Liver (tissue), 8 donors: ENCODE measurements at regions not wholly inside any gene's neighbourhood (a gene's known extent, or its start where the extent isn't known, plus 50 kb on each side); places are given as distances from the start of the nearest gene placed in this dataset.

ENCODE experiments used
- DNase-seq: peaks from one replicate; pipeline ENCODE4 v3.0.0-alpha.2; 2017; ENCODE audit warnings: low spot score
- H3K27ac ChIP-seq, 2 donors: one replicate each; pipeline ENCODE4 v1.7.0; 2013; ENCODE audit warnings: inconsistent platforms in 2 of 2, low read length in 2 of 2, control low read depth in 1 of 2, low read depth in 1 of 2, mild to moderate bottlenecking in 1 of 2
- H3K27me3 ChIP-seq, 4 donors: one replicate each; pipeline versions ENCODE4 v1.6.1 to v1.7.0; 2013; ENCODE audit warnings: low read length in 3 of 4, inconsistent platforms in 1 of 4, mild to moderate bottlenecking in 1 of 4, moderate library complexity in 1 of 4; ENCODE audit not compliant: control insufficient read depth in 4 of 4, insufficient read depth in 4 of 4
- H3K36me3 ChIP-seq, 4 donors: one replicate each; pipeline versions ENCODE4 v1.6.1 to v1.7.0; 2013; ENCODE audit warnings: low read length in 3 of 4, mild to moderate bottlenecking in 3 of 4, low read depth in 1 of 4, moderate library complexity in 1 of 4; ENCODE audit not compliant: control insufficient read depth in 4 of 4, insufficient read depth in 3 of 4
- H3K4me1 ChIP-seq, 4 donors: one replicate each; pipeline versions ENCODE4 v1.6.1 to v1.7.0; 2013; ENCODE audit warnings: low read length in 3 of 4, mild to moderate bottlenecking in 3 of 4, moderate library complexity in 1 of 4; ENCODE audit not compliant: control insufficient read depth in 4 of 4, insufficient read depth in 4 of 4
- H3K4me3 ChIP-seq, 3 donors: one replicate each; pipeline versions ENCODE4 v1.6.1 to v1.7.0; 2013; ENCODE audit warnings: low read length in 3 of 3, control low read depth in 1 of 3, low read depth in 1 of 3, mild to moderate bottlenecking in 1 of 3
- H3K9ac ChIP-seq, 2 donors: one replicate each; pipeline ENCODE4 v1.7.0; 2013; ENCODE audit warnings: low read length in 2 of 2, mild to moderate bottlenecking in 2 of 2, moderate library complexity in 2 of 2, control low read depth in 1 of 2, low read depth in 1 of 2
- H3K9me3 ChIP-seq, 4 donors: one replicate each; pipeline versions ENCODE4 v1.6.1 to v1.7.0; 2013; ENCODE audit warnings: low read length in 3 of 4; ENCODE audit not compliant: control insufficient read depth in 4 of 4
- EGR1 ChIP-seq, 2 donors: IDR thresholded peaks; 2 replicates each; pipeline ENCODE4 v1.6.1; 2016 to 2018; ENCODE audit warnings: antibody characterized with exemption in 2 of 2, low read depth in 2 of 2
- FOXA1 ChIP-seq: IDR thresholded peaks from 2 replicates; pipeline ENCODE4 v1.6.1; 2016; ENCODE audit warnings: antibody characterized with exemption
- FOXA2 ChIP-seq: IDR thresholded peaks from 2 replicates; pipeline ENCODE4 v1.6.1; 2016; ENCODE audit warnings: antibody characterized with exemption
- GABPA ChIP-seq, 2 donors: IDR thresholded peaks in 1 of 2; conservative IDR thresholded peaks in 1 of 2; 2 replicates each; pipeline ENCODE4 v1.6.1; 2016; ENCODE audit warnings: antibody characterized with exemption in 2 of 2, mild to moderate bottlenecking in 1 of 2, moderate library complexity in 1 of 2
- HNF4A ChIP-seq, 2 donors: conservative IDR thresholded peaks; 2 replicates each; pipeline ENCODE4 v1.6.1; 2016; ENCODE audit warnings: antibody characterized with exemption in 2 of 2, mild to moderate bottlenecking in 2 of 2
- HNF4G ChIP-seq: IDR thresholded peaks from 2 replicates; pipeline ENCODE4 v1.6.1; 2016; ENCODE audit warnings: antibody characterized with exemption
- JUND ChIP-seq, 2 donors: IDR thresholded peaks; 2 replicates each; pipeline ENCODE4 v1.6.1; 2016; ENCODE audit warnings: antibody characterized with exemption in 2 of 2
- RAD21 ChIP-seq, 2 donors: IDR thresholded peaks; 2 replicates each; pipeline ENCODE4 v1.6.1; 2016; ENCODE audit warnings: antibody characterized with exemption in 2 of 2, mild to moderate bottlenecking in 2 of 2
- RXRA ChIP-seq, 2 donors: IDR thresholded peaks; 2 replicates each; pipeline ENCODE4 v1.6.1; 2017 to 2018; ENCODE audit warnings: antibody characterized with exemption in 2 of 2, mild to moderate bottlenecking in 1 of 2
- SP1 ChIP-seq: IDR thresholded peaks from 2 replicates; pipeline ENCODE4 v1.6.1; 2018; ENCODE audit warnings: antibody characterized with exemption, mild to moderate bottlenecking
- TAF1 ChIP-seq: conservative IDR thresholded peaks from 2 replicates; pipeline ENCODE4 v1.6.1; 2016; ENCODE audit warnings: antibody characterized with exemption, mild to moderate bottlenecking
- YY1 ChIP-seq: IDR thresholded peaks from 2 replicates; pipeline ENCODE4 v1.6.1; 2016; ENCODE audit warnings: antibody characterized with exemption, mild to moderate bottlenecking
- WGBS: extraction: QIAGEN DNeasy Blood & Tissue Kit; methylation state at CpG from one replicate; pipeline ENCODE4 v1.1.7; 2013; 5-methylcytosine and 5-hydroxymethylcytosine counted together
- TF ChIP-seq, protein P1 (sequence below): IDR thresholded peaks from 2 replicates; pipeline ENCODE4 v1.6.1; 2016; ENCODE audit warnings: antibody characterized with exemption, mild to moderate bottlenecking
- TF ChIP-seq, protein P2 (sequence below): IDR thresholded peaks from 2 replicates; pipeline ENCODE4 v1.6.1; 2016; ENCODE audit warnings: antibody characterized with exemption
- TF ChIP-seq, protein P3 (sequence below): IDR thresholded peaks from 2 replicates; pipeline ENCODE4 v1.6.1; 2016; ENCODE audit warnings: antibody characterized with exemption
- TF ChIP-seq, protein P4 (sequence below): fragments of 150-350 bp; IDR thresholded peaks from 2 replicates; pipeline ENCODE4 v1.5.1; 2017; ENCODE audit warnings: improper control_type of control experiment, low read depth, low read length; ENCODE audit not compliant: missing input control
- TF ChIP-seq, protein P5 (sequence below): IDR thresholded peaks from 2 replicates; pipeline ENCODE4 v1.6.1; 2016; ENCODE audit warnings: antibody characterized with exemption
- donor health status: healthy.
- donor health status: healthy.
- donor health status: healthy.
- donor health status: healthy.
- donor health status: healthy.

DNA sequence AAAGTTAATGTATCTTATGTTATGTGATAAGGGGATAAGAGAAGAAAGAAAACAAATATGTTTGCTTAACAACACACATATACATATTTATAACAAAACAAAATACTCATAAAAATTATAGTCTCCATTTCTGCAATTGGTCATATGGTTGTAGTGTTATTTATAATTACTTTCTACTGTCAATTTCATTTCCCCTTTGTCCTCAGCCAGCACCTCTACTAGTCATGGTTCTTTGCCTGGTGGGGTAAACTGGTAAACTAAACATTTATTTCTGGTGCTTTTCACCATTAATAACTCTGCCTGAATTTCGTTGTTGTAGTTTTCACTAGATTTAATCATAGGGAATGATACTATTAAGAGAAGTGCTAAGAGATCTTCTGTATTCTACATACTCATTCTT is 88.0 kb upstream of the ALCAM start (continued):
- TF ChIP-seq, protein P1, sequence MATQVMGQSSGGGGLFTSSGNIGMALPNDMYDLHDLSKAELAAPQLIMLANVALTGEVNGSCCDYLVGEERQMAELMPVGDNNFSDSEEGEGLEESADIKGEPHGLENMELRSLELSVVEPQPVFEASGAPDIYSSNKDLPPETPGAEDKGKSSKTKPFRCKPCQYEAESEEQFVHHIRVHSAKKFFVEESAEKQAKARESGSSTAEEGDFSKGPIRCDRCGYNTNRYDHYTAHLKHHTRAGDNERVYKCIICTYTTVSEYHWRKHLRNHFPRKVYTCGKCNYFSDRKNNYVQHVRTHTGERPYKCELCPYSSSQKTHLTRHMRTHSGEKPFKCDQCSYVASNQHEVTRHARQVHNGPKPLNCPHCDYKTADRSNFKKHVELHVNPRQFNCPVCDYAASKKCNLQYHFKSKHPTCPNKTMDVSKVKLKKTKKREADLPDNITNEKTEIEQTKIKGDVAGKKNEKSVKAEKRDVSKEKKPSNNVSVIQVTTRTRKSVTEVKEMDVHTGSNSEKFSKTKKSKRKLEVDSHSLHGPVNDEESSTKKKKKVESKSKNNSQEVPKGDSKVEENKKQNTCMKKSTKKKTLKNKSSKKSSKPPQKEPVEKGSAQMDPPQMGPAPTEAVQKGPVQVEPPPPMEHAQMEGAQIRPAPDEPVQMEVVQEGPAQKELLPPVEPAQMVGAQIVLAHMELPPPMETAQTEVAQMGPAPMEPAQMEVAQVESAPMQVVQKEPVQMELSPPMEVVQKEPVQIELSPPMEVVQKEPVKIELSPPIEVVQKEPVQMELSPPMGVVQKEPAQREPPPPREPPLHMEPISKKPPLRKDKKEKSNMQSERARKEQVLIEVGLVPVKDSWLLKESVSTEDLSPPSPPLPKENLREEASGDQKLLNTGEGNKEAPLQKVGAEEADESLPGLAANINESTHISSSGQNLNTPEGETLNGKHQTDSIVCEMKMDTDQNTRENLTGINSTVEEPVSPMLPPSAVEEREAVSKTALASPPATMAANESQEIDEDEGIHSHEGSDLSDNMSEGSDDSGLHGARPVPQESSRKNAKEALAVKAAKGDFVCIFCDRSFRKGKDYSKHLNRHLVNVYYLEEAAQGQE: no peak
- TF ChIP-seq, protein P2, sequence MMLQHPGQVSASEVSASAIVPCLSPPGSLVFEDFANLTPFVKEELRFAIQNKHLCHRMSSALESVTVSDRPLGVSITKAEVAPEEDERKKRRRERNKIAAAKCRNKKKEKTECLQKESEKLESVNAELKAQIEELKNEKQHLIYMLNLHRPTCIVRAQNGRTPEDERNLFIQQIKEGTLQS: no peak
- TF ChIP-seq JUND (IDR thresholded peaks at IDR 0.05): no peak
- TF ChIP-seq TAF1: no peak
- TF ChIP-seq HNF4G: no peak
- no peak for TF ChIP-seq RAD21 (IDR thresholded peaks at IDR 0.05)
- no peak for TF ChIP-seq HNF4A (conservative IDR thresholded peaks at IDR 0.05)
- TF ChIP-seq, protein P3, sequence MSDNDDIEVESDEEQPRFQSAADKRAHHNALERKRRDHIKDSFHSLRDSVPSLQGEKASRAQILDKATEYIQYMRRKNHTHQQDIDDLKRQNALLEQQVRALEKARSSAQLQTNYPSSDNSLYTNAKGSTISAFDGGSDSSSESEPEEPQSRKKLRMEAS: no peak
- no peak for TF ChIP-seq YY1

DNA sequence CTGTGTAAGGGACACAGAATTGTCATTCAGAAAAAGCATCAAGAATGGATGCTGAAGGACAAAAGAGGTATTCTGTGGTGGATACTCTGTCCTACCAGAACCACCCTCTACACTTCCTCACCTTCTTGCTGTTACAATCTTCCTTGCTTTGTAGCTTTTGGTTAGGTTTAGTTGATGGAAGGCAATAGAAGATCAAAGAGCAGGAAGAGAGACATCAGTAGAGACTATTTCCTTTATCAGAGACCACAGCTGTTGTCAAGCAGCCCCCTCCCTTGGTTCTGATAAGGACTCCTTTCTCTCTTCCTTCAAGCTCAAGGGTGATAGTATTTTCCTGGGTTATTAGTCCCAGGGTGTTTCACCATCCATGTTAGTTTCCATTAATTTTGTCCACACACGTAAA is 84.7 kb upstream of the ALCAM start:
- no peak for DNase-seq
- no peaks in the 10 kb centered on the region for H3K36me3 ChIP-seq
- H3K27me3 ChIP-seq: no peaks in the 10 kb centered on the region
- H3K9ac ChIP-seq: no peak overlapping the region
- 82% methylated on average over 1 of the region's 1 CpG for WGBS
- no peak overlapping the region for H3K27ac ChIP-seq
- no peaks in the 10 kb centered on the region for H3K4me1 ChIP-seq
- H3K9me3 ChIP-seq: no peaks in the 10 kb centered on the region
- no peak for TF ChIP-seq GABPA (IDR thresholded peaks at IDR 0.05 in 1 of 2, conservative IDR thresholded peaks at IDR 0.05 in 1 of 2)
- TF ChIP-seq, protein P4, sequence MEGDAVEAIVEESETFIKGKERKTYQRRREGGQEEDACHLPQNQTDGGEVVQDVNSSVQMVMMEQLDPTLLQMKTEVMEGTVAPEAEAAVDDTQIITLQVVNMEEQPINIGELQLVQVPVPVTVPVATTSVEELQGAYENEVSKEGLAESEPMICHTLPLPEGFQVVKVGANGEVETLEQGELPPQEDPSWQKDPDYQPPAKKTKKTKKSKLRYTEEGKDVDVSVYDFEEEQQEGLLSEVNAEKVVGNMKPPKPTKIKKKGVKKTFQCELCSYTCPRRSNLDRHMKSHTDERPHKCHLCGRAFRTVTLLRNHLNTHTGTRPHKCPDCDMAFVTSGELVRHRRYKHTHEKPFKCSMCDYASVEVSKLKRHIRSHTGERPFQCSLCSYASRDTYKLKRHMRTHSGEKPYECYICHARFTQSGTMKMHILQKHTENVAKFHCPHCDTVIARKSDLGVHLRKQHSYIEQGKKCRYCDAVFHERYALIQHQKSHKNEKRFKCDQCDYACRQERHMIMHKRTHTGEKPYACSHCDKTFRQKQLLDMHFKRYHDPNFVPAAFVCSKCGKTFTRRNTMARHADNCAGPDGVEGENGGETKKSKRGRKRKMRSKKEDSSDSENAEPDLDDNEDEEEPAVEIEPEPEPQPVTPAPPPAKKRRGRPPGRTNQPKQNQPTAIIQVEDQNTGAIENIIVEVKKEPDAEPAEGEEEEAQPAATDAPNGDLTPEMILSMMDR: no peak
- TF ChIP-seq HNF4A (conservative IDR thresholded peaks at IDR 0.05): no peak
- TF ChIP-seq EGR1 (IDR thresholded peaks at IDR 0.05; ENCODE audit: low read depth in 2 of 2): no peak
- TF ChIP-seq, protein P1: no peak
- no peak for TF ChIP-seq RXRA (IDR thresholded peaks at IDR 0.05)
- no peak for TF ChIP-seq FOXA1
- TF ChIP-seq JUND (IDR thresholded peaks at IDR 0.05): no peak
- TF ChIP-seq YY1: no peak
- TF ChIP-seq, protein P3: no peak
- no peak for TF ChIP-seq TAF1
- TF ChIP-seq SP1: no peak
- TF ChIP-seq, protein P5, sequence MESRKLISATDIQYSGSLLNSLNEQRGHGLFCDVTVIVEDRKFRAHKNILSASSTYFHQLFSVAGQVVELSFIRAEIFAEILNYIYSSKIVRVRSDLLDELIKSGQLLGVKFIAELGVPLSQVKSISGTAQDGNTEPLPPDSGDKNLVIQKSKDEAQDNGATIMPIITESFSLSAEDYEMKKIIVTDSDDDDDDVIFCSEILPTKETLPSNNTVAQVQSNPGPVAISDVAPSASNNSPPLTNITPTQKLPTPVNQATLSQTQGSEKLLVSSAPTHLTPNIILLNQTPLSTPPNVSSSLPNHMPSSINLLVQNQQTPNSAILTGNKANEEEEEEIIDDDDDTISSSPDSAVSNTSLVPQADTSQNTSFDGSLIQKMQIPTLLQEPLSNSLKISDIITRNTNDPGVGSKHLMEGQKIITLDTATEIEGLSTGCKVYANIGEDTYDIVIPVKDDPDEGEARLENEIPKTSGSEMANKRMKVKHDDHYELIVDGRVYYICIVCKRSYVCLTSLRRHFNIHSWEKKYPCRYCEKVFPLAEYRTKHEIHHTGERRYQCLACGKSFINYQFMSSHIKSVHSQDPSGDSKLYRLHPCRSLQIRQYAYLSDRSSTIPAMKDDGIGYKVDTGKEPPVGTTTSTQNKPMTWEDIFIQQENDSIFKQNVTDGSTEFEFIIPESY: no peak
- no peak for TF ChIP-seq FOXA2
- no peak overlapping the region for H3K4me3 ChIP-seq
